ENCODE measurements at regions not wholly inside any gene's neighbourhood (a gene's known extent, or its start where the extent isn't known, plus 50 kb on each side); places are given as distances from the start of the nearest gene placed in this dataset.

GRCh38 chr5:174287761-174288160 is 242.3 kb downstream of the NSG2 start:
- 85 to 100% methylated on average over 1 to 4 of the region's 4 CpGs for WGBS, 2 donors (ENCODE audit: low coverage in 1 of 2)
- ATAC-seq = no peak
- TF ChIP-seq, protein P1, sequence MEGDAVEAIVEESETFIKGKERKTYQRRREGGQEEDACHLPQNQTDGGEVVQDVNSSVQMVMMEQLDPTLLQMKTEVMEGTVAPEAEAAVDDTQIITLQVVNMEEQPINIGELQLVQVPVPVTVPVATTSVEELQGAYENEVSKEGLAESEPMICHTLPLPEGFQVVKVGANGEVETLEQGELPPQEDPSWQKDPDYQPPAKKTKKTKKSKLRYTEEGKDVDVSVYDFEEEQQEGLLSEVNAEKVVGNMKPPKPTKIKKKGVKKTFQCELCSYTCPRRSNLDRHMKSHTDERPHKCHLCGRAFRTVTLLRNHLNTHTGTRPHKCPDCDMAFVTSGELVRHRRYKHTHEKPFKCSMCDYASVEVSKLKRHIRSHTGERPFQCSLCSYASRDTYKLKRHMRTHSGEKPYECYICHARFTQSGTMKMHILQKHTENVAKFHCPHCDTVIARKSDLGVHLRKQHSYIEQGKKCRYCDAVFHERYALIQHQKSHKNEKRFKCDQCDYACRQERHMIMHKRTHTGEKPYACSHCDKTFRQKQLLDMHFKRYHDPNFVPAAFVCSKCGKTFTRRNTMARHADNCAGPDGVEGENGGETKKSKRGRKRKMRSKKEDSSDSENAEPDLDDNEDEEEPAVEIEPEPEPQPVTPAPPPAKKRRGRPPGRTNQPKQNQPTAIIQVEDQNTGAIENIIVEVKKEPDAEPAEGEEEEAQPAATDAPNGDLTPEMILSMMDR (IDR thresholded peaks at IDR 0.05) = no peak
- TF ChIP-seq POLR2AphosphoS5 (IDR thresholded peaks at IDR 0.05) = no peak
- no peak for TF ChIP-seq POLR2A (IDR thresholded peaks at IDR 0.05)
- TF ChIP-seq EP300 (IDR thresholded peaks at IDR 0.05) = no peak

GRCh38 chr5:174288439-174288838 is 242.9 kb downstream of the NSG2 start:
- ATAC-seq = no peak
- TF ChIP-seq, protein P1 (IDR thresholded peaks at IDR 0.05) = no peak
- Histone ChIP-seq H3K36me3 (no peaks in the 10 kb centered on the region), H3K4me3 (no peak overlapping the region), H3K9me3 (peaks cover 0 to 16% (median 0%) of the 10 kb centered on the region in 3 donors), H3K4me1 (no peaks in the 10 kb centered on the region), H3K27ac (no peak overlapping the region), H3K27me3 (peaks cover 9% of the 10 kb centered on the region)
- WGBS, 2 donors (ENCODE audit: low coverage in 1 of 2) = 67 to 69% methylated on average over 6 of the region's 6 CpGs

More at GRCh38 chr5:174287761-174288160, 242.3 kb downstream of the NSG2 start:
- no peaks in the 10 kb centered on the region for H3K36me3 ChIP-seq
- no peak overlapping the region for H3K4me3 ChIP-seq
- peaks cover 15% of the 10 kb centered on the region for H3K27me3 ChIP-seq
- no peaks in the 10 kb centered on the region for H3K4me1 ChIP-seq
- peaks cover 0 to 16% (median 0%) of the 10 kb centered on the region in 3 donors for H3K9me3 ChIP-seq
- no peak overlapping the region for H3K27ac ChIP-seq

DNA sequence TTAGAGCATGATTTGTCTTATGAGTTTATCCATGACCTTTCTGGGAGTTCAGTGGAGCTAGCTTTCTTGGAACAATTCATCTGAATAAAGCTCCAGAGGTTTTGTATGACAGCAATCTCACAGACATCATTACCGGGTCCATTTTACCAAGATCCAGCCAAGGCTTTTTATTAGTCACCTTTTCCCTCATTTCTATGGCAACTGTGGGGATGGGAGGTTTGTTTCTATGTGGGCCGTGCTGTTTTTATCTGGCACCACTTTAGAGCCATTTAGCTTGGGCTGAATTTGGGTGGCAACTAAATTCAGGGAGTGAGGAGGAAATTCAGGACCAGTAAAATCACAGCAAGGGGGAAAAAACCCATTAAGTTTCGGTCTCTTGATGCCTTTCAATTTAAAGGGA is 245.7 kb downstream of the NSG2 start:
- 35 to 59% methylated on average over 3 of the region's 3 CpGs for WGBS, 2 donors (ENCODE audit: low coverage in 1 of 2)
- Histone ChIP-seq H3K4me3 (no peak overlapping the region), H3K4me1 (no peaks in the 10 kb centered on the region), H3K36me3 (no peaks in the 10 kb centered on the region), H3K9me3 (peaks cover 0 to 16% (median 0%) of the 10 kb centered on the region in 3 donors), H3K27ac (no peak overlapping the region), H3K27me3 (peaks cover 5% of the 10 kb centered on the region)
- ATAC-seq = no peak
- no peak for TF ChIP-seq POLR2A (IDR thresholded peaks at IDR 0.05)
- TF ChIP-seq, protein P1 (IDR thresholded peaks at IDR 0.05) = no peak
- TF ChIP-seq EP300 (IDR thresholded peaks at IDR 0.05) = no peak
- no peak for TF ChIP-seq POLR2AphosphoS5 (IDR thresholded peaks at IDR 0.05)

DNA sequence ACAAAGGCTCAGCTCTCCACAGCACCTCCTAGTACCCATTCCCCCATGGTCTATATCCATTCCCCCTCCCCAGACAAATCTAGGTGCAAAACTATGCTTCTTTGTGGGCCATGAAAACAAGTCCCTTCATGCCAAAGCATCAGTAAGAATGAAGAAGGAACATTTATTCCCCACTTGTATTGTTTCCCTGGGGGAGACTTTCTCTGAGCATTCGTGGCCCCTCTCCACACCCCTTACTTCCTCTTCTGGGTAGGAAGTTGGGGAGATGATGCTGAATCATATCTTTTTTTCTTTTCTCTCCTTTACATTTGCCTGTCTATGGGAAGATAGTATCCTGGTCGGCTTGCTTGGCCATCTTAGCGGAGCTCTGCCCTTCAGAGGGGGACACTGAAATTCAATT is 246.8 kb downstream of the NSG2 start:
- no peaks in the 10 kb centered on the region for H3K4me1 ChIP-seq
- H3K4me3 ChIP-seq = no peak overlapping the region
- TF ChIP-seq, protein P1 (IDR thresholded peaks at IDR 0.05) = no peak
- no peak for TF ChIP-seq EP300 (IDR thresholded peaks at IDR 0.05)
- no peak for TF ChIP-seq POLR2AphosphoS5 (IDR thresholded peaks at IDR 0.05)
- TF ChIP-seq POLR2A (IDR thresholded peaks at IDR 0.05) = no peak
- no peak overlapping the region for H3K27ac ChIP-seq
- peaks cover 5% of the 10 kb centered on the region for H3K27me3 ChIP-seq
- WGBS, 2 donors (ENCODE audit: low coverage in 1 of 2) = 74 to 89% methylated on average over 3 of the region's 3 CpGs
- H3K36me3 ChIP-seq = no peaks in the 10 kb centered on the region
- peaks cover 0 to 22% (median 0%) of the 10 kb centered on the region in 3 donors for H3K9me3 ChIP-seq
- no peak for ATAC-seq

DNA sequence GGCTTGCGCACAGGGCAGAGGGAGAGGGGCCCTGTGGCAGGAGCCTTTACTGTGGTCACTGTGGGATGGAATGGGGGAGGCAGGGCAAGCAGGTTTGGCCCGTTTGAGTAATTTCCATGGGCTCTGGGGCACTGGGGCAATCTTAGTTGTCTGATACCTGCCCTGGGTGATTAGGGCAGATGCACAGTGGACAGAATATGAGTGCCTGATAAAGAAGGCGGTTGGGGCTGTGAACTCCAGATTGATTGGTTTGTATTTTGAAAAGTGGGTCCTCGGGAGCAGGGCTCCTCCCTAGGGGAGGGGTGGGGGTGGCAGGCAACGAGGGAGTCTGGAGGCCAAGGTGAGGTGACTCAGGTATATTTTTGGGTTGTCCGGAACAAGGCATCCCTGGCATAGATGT is 247.5 kb downstream of the NSG2 start:
- H3K27me3 ChIP-seq = peaks cover 5% of the 10 kb centered on the region
- no peak overlapping the region for H3K27ac ChIP-seq
- H3K4me1 ChIP-seq = no peaks in the 10 kb centered on the region
- no peak for ATAC-seq
- peaks cover 0 to 27% (median 0%) of the 10 kb centered on the region in 3 donors for H3K9me3 ChIP-seq
- 33 to 56% methylated on average over 4 to 6 of the region's 6 CpGs for WGBS, 2 donors (ENCODE audit: low coverage in 1 of 2)
- H3K4me3 ChIP-seq = no peak overlapping the region
- TF ChIP-seq POLR2AphosphoS5 (IDR thresholded peaks at IDR 0.05) (no peak), EP300 (IDR thresholded peaks at IDR 0.05) (no peak), POLR2A (IDR thresholded peaks at IDR 0.05) (no peak)
- TF ChIP-seq, protein P1 (IDR thresholded peaks at IDR 0.05) = no peak
- H3K36me3 ChIP-seq = no peaks in the 10 kb centered on the region

Data from gastroesophageal sphincter (tissue), 4 donors.